ENCODE measurements at regions not wholly inside any gene's neighbourhood (a gene's known extent, or its start where the extent isn't known, plus 50 kb on each side); places are given as distances from the start of the nearest gene placed in this dataset.

DNA sequence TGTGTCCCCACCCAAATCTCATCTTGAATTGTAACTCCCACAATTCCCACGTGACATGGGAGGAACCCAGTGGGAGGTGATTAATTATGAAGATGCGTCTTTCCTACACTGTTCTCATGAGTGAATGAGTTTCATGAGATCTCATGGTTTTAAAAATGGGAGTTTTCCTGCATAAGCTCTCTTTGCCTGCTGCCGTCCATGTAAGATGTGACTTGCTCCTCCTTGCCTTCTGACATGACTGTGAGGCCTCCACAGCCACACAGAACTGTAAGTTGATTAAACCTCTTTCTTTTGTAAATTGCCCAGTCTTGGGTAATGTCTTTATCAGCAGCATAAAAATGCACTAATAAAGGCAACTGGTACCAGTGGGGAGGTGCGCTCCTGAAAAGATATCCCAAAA lies 67.7 kb upstream of the DRGX start:
- Histone ChIP-seq H3K9me3 (ENCODE audit: low read depth, low read length) (no peaks in the 10 kb centered on the region), H2AFZ (ENCODE audit: low read length) (no peak overlapping the region), H3K4me1 (ENCODE audit: insufficient read depth, low read length) (no peaks in the 10 kb centered on the region), H3K27ac (ENCODE audit: low read depth, low read length) (no peak overlapping the region), H4K20me1 (ENCODE audit: insufficient read depth, low read length) (peaks cover 2% of the 10 kb centered on the region), H3K36me3 (ENCODE audit: insufficient read depth, low read length) (peaks cover 52% of the 10 kb centered on the region), H3K4me2 (ENCODE audit: insufficient read depth, low read length) (no peak overlapping the region), H3K79me2 (ENCODE audit: insufficient read depth, low read length) (no peaks in the 10 kb centered on the region), H3K4me3 (ENCODE audit: insufficient read depth, low read length) (no peak overlapping the region), H3K27me3 (ENCODE audit: insufficient read depth, low read length) (no peaks in the 10 kb centered on the region)
- no peak for DNase-seq (ENCODE audit: insufficient read length, low spot score, missing footprints)
- no peak for TF ChIP-seq CTCF (IDR thresholded peaks at IDR 0.05; ENCODE audit: extremely low read depth, low read depth, low read length)

GRCh38 chr10:49458869-49459268 lies 63.0 kb upstream of the DRGX start:
- Histone ChIP-seq H4K20me1 (ENCODE audit: insufficient read depth, low read length) (no peaks in the 10 kb centered on the region), H3K36me3 (ENCODE audit: insufficient read depth, low read length) (peaks cover 67% of the 10 kb centered on the region), H3K4me2 (ENCODE audit: insufficient read depth, low read length) (no peak overlapping the region), H3K79me2 (ENCODE audit: insufficient read depth, low read length) (no peaks in the 10 kb centered on the region), H3K27me3 (ENCODE audit: insufficient read depth, low read length) (no peaks in the 10 kb centered on the region), H3K27ac (ENCODE audit: low read depth, low read length) (no peak overlapping the region), H3K9me3 (ENCODE audit: low read depth, low read length) (no peaks in the 10 kb centered on the region), H3K4me3 (ENCODE audit: insufficient read depth, low read length) (no peak overlapping the region), H3K4me1 (ENCODE audit: insufficient read depth, low read length) (no peaks in the 10 kb centered on the region), H2AFZ (ENCODE audit: low read length) (no peak overlapping the region)
- no peak for DNase-seq (ENCODE audit: insufficient read length, low spot score, missing footprints)
- TF ChIP-seq CTCF (IDR thresholded peaks at IDR 0.05; ENCODE audit: extremely low read depth, low read depth, low read length) = no peak

DNA sequence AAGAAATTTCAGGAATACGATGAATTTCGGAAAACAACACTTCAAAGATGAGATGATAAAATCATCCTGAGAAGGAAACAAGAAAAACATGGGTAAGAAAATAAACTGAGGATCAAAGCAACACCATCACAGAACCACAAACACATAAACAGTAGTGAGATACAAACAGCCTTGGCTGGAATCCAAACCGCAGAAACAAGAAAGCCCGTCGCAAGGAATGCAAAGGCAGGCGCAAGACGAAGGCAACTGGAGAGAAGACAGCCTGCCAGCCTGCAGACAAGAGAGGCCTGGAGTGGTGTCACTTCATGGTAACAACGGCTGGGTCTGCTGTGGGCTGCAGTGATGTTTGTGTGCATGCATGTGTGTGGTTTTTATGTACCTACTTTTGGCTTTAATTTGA lies 61.8 kb upstream of the DRGX start:
- H3K4me1 ChIP-seq (ENCODE audit: insufficient read depth, low read length) = no peaks in the 10 kb centered on the region
- H3K36me3 ChIP-seq (ENCODE audit: insufficient read depth, low read length) = peaks cover 63% of the 10 kb centered on the region
- no peaks in the 10 kb centered on the region for H3K79me2 ChIP-seq (ENCODE audit: insufficient read depth, low read length)
- no peak overlapping the region for H3K4me2 ChIP-seq (ENCODE audit: insufficient read depth, low read length)
- no peak for DNase-seq (ENCODE audit: insufficient read length, low spot score, missing footprints)
- no peaks in the 10 kb centered on the region for H3K27me3 ChIP-seq (ENCODE audit: insufficient read depth, low read length)
- no peak for TF ChIP-seq CTCF (IDR thresholded peaks at IDR 0.05; ENCODE audit: extremely low read depth, low read depth, low read length)
- no peak overlapping the region for H2AFZ ChIP-seq (ENCODE audit: low read length)
- H3K9me3 ChIP-seq (ENCODE audit: low read depth, low read length) = no peaks in the 10 kb centered on the region
- H4K20me1 ChIP-seq (ENCODE audit: insufficient read depth, low read length) = no peaks in the 10 kb centered on the region
- no peak overlapping the region for H3K27ac ChIP-seq (ENCODE audit: low read depth, low read length)
- no peak overlapping the region for H3K4me3 ChIP-seq (ENCODE audit: insufficient read depth, low read length)

- Histone ChIP-seq H3K36me3 (ENCODE audit: insufficient read depth, low read length) (peaks cover 4% of the 10 kb centered on the region), H2AFZ (ENCODE audit: low read length) (no peak overlapping the region), H4K20me1 (ENCODE audit: insufficient read depth, low read length) (no peaks in the 10 kb centered on the region), H3K27ac (ENCODE audit: low read depth, low read length) (no peak overlapping the region), H3K79me2 (ENCODE audit: insufficient read depth, low read length) (no peaks in the 10 kb centered on the region), H3K4me3 (ENCODE audit: insufficient read depth, low read length) (no peak overlapping the region), H3K4me2 (ENCODE audit: insufficient read depth, low read length) (no peak overlapping the region), H3K9me3 (ENCODE audit: low read depth, low read length) (no peaks in the 10 kb centered on the region), H3K27me3 (ENCODE audit: insufficient read depth, low read length) (no peaks in the 10 kb centered on the region), H3K4me1 (ENCODE audit: insufficient read depth, low read length) (no peaks in the 10 kb centered on the region)
- no peak for TF ChIP-seq CTCF (IDR thresholded peaks at IDR 0.05; ENCODE audit: extremely low read depth, low read depth, low read length)
- DNase-seq (ENCODE audit: insufficient read length, low spot score, missing footprints) = no peak
Observed at GRCh38 chr10:49448924-49449323, 53.0 kb upstream of the DRGX start.
